Chondrocyte (in vitro differentiated cells): ENCODE measurements at regions not wholly inside any gene's neighbourhood (a gene's known extent, or its start where the extent isn't known, plus 50 kb on each side); places are given as distances from the start of the nearest gene placed in this dataset.

Experiments used
- DNase-seq: peaks from one replicate; pipeline ENCODE4 v3.0.0; 2021; ENCODE audit warnings: mixed read lengths, low spot score
- H3K27ac Mint-ChIP-seq: one replicate; pipeline ENCODE4 v1.8.0; 2021; ENCODE audit warnings: mild to moderate bottlenecking, moderate library complexity, mixed read lengths; ENCODE audit not compliant: unreplicated experiment
- H3K27me3 Mint-ChIP-seq: 2 replicates; pipeline ENCODE4 v1.8.0; 2021; ENCODE audit warnings: low read depth, mixed read lengths
- H3K36me3 Mint-ChIP-seq: 2 replicates; pipeline ENCODE4 v1.8.0; 2021; ENCODE audit warnings: low read depth, mixed read lengths
- H3K4me1 Mint-ChIP-seq: 2 replicates; pipeline ENCODE4 v1.8.0; 2021; ENCODE audit warnings: low read depth, mild to moderate bottlenecking, mixed read lengths
- H3K4me3 Mint-ChIP-seq: one replicate; pipeline ENCODE4 v1.8.0; 2021; ENCODE audit warnings: mild to moderate bottlenecking, moderate library complexity, mixed read lengths; ENCODE audit not compliant: unreplicated experiment
- H3K9me3 Mint-ChIP-seq: 2 replicates; pipeline ENCODE4 v1.8.0; 2021; ENCODE audit warnings: low read depth, mixed read lengths
- TF ChIP-seq, protein P1 (sequence below): fragments of 200-600 bp; sonication (generic); IDR thresholded peaks from 2 replicates; pipeline ENCODE4 v1.5.0; 2021; ENCODE audit warnings: antibody characterized with exemption, mild to moderate bottlenecking, moderate library complexity

DNA sequence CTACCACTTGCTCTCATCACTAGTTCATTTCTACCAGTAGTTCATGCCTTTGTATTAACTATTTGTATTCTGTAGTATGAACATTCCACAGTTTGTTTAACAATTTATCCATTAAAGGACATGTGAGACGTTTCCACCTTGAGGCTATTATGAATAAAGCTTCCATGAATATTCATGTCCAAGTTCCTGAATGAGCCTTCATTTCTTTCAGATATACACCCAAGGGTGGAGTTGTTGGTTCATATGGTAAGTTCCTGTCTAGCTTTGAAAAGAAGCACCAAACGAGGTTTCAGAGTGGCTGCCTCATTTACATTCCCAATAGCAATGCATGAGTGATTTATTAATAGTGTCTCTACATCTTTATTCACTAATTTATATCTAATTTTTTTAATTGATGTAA, 407.8 kb upstream of the C16orf82 start:
- H3K9me3 Mint-ChIP-seq = peaks cover 4% of the 10 kb centered on the region
- TF ChIP-seq, protein P1, sequence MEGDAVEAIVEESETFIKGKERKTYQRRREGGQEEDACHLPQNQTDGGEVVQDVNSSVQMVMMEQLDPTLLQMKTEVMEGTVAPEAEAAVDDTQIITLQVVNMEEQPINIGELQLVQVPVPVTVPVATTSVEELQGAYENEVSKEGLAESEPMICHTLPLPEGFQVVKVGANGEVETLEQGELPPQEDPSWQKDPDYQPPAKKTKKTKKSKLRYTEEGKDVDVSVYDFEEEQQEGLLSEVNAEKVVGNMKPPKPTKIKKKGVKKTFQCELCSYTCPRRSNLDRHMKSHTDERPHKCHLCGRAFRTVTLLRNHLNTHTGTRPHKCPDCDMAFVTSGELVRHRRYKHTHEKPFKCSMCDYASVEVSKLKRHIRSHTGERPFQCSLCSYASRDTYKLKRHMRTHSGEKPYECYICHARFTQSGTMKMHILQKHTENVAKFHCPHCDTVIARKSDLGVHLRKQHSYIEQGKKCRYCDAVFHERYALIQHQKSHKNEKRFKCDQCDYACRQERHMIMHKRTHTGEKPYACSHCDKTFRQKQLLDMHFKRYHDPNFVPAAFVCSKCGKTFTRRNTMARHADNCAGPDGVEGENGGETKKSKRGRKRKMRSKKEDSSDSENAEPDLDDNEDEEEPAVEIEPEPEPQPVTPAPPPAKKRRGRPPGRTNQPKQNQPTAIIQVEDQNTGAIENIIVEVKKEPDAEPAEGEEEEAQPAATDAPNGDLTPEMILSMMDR = no peak
- DNase-seq = no peak
- no peaks in the 10 kb centered on the region for H3K4me1 Mint-ChIP-seq
- H3K27me3 Mint-ChIP-seq = peaks cover 2% of the 10 kb centered on the region
- no peaks in the 10 kb centered on the region for H3K36me3 Mint-ChIP-seq
- H3K4me3 Mint-ChIP-seq = no peak overlapping the region
- H3K27ac Mint-ChIP-seq = no peak overlapping the region

DNA sequence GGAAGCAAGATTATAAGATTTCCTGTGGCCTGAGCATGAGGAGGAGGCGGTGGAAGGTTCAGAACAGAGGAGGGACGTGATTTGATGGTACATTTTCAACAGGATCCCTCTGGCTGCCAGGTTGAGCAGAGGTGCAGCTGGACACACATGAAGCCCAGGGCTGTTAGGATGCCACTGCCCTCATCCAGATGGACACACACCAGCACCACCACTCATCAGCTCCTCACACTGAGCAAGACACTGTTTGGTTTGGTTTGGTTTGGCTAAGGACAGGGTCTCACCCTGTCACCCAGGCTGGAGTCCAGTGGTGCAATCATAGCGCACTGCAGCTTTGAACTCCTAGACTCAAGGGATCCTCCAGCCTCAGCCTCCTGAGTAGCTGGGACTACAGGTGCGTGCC, 402.6 kb upstream of the C16orf82 start:
- Mint-ChIP-seq H3K4me3 (no peak overlapping the region), H3K27ac (no peak overlapping the region), H3K9me3 (no peaks in the 10 kb centered on the region), H3K27me3 (peaks cover 6% of the 10 kb centered on the region), H3K4me1 (no peaks in the 10 kb centered on the region), H3K36me3 (no peaks in the 10 kb centered on the region)
- TF ChIP-seq, protein P1 = no peak
- no peak for DNase-seq

DNA sequence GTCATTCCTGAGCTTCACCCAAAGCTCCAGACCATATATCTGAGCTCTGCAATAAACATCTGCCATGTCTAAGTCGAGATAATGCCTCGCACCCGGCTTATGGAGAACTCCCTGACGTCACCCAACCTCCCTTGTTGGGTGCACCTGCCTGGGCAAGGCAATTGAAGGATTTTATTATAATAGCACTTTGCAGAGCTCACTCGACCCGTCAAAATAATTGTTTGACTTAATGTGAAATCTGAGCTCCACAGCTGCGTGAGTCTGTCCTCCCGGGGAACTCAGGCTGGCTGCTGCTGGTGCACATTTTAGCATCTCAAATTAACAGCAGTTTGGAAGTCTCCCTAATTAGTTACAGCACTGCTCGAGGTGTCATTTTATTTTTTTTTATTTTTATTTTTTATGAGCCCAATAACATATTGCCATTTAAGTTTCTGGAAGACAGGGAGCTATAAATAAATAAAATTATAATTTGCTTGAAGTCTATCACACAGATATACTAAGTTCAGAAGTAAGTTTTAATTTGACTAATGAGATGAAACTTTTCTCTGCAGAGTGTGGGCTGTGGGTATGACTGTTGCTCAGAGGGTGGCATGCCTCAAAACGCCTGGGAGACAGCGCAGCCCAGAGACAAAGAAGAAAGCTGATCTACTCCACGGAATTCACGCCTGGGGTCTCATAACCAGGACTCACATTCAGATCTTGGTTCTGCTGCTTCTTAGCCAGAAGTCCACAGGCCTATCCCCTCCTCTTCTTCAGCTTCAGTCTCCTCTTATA, 401.4 kb upstream of the C16orf82 start:
- no peak for DNase-seq
- Mint-ChIP-seq H3K9me3 (peaks cover 9% of the 10 kb centered on the region), H3K27me3 (peaks cover 6% of the 10 kb centered on the region), H3K4me1 (no peaks in the 10 kb centered on the region), H3K27ac (no peak overlapping the region), H3K36me3 (no peaks in the 10 kb centered on the region), H3K4me3 (no peak overlapping the region)
- TF ChIP-seq, protein P1 = no peak

DNA sequence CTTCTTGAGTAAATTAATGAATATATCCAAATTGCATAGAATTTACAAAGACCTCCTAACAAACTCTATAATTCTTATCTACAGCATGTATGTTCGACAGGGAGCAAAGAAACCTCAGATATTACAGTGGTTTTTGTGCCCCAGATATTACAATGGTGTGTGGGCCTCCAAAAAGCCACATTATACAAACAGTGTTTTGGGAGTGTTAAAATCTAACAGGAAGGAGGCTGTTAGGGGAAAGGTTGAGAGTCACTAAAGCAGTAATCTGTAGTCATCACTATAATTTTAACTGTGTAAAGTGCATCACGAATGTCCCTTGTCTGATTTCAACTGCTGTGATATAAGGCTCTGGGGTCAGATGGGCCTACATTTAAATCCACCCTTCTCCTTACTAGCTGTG, 400.2 kb upstream of the C16orf82 start:
- H3K27me3 Mint-ChIP-seq = peaks cover 6% of the 10 kb centered on the region
- H3K36me3 Mint-ChIP-seq = no peaks in the 10 kb centered on the region
- TF ChIP-seq, protein P1 = no peak
- peaks cover 11% of the 10 kb centered on the region for H3K9me3 Mint-ChIP-seq
- H3K4me3 Mint-ChIP-seq = no peak overlapping the region
- H3K27ac Mint-ChIP-seq = no peak overlapping the region
- DNase-seq = no peak
- no peaks in the 10 kb centered on the region for H3K4me1 Mint-ChIP-seq

DNA sequence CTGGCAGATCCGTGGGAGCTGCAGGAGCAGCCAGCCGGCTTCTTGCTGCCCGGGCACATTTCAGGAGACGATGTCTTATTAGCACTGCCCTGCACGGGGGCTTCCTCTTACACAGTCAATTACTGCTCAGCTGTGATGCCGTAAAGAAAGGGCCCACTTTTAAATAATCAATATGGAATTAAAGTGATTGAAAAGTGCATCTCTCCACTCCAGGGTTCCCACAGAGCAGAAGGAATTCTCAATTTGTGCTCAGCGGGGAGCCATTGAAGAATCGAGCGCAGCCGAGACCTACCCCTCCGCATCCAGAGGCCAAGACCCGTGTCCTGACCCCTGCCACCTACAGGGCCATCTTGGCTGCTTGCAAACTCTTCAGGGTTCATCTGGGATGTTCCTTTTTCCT, 399.4 kb upstream of the C16orf82 start:
- Mint-ChIP-seq H3K27ac (no peak overlapping the region), H3K4me1 (no peaks in the 10 kb centered on the region), H3K36me3 (no peaks in the 10 kb centered on the region), H3K27me3 (peaks cover 6% of the 10 kb centered on the region), H3K4me3 (no peak overlapping the region), H3K9me3 (peaks cover 11% of the 10 kb centered on the region)
- TF ChIP-seq, protein P1 = no peak
- no peak for DNase-seq
